ENCODE measurements at regions not wholly inside any gene's neighbourhood (a gene's known extent, or its start where the extent isn't known, plus 50 kb on each side); places are given as distances from the start of the nearest gene placed in this dataset.

DNA sequence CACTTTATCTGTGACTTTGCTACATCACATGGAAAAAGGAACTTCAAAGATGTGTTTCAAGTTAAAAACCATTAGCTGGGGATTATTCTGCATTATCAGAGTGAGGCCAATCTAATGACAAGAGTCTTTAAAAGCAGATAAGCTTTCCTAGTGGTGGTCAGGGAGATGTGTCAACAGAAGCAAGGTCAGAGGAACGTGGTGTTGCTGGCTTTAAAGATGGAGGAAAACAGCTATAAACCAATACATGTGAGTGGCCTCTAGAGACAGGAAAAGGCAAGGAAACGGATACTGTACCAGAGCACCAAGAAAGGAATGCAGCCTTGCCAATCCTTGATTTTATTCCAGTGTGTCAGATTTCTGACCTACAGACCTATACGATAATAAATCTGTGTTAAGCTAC lies 204.2 kb downstream of the TAF11L14 start:
- Histone ChIP-seq H3K9me3 (ENCODE audit: insufficient read depth, low read length, severe bottlenecking) (no peaks in the 10 kb centered on the region), H3K36me3 (ENCODE audit: insufficient read depth, low read length) (no peaks in the 10 kb centered on the region), H3K4me2 (ENCODE audit: insufficient read depth, low read length) (no peak overlapping the region), H4K20me1 (ENCODE audit: insufficient read depth, low read length) (no peaks in the 10 kb centered on the region), H2AFZ (ENCODE audit: low read depth, low read length) (no peak overlapping the region), H3K4me3 (ENCODE audit: low read depth in 1 of 2, low read length in 2 of 2) (no peak overlapping the region), H3K79me2 (ENCODE audit: insufficient read depth, low read length) (no peaks in the 10 kb centered on the region), H3K4me1 (ENCODE audit: insufficient read depth, low read length) (no peaks in the 10 kb centered on the region), H3K27me3 (ENCODE audit: insufficient read depth, low read length, poor library complexity) (no peaks in the 10 kb centered on the region), H3K9ac (ENCODE audit: low read depth, low read length) (no peak overlapping the region), H3K27ac (ENCODE audit: low read length) (no peak overlapping the region)
- no peak for ATAC-seq (ENCODE audit: insufficient read depth, low read depth)
- no peak for TF ChIP-seq EZH2 (IDR thresholded peaks at IDR 0.05; ENCODE audit: borderline replicate concordance, low read depth, low read length, severe bottlenecking)
- TF ChIP-seq, protein P1, sequence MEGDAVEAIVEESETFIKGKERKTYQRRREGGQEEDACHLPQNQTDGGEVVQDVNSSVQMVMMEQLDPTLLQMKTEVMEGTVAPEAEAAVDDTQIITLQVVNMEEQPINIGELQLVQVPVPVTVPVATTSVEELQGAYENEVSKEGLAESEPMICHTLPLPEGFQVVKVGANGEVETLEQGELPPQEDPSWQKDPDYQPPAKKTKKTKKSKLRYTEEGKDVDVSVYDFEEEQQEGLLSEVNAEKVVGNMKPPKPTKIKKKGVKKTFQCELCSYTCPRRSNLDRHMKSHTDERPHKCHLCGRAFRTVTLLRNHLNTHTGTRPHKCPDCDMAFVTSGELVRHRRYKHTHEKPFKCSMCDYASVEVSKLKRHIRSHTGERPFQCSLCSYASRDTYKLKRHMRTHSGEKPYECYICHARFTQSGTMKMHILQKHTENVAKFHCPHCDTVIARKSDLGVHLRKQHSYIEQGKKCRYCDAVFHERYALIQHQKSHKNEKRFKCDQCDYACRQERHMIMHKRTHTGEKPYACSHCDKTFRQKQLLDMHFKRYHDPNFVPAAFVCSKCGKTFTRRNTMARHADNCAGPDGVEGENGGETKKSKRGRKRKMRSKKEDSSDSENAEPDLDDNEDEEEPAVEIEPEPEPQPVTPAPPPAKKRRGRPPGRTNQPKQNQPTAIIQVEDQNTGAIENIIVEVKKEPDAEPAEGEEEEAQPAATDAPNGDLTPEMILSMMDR (IDR thresholded peaks at IDR 0.05; ENCODE audit: borderline replicate concordance, extremely low read depth, low read length, poor library complexity, severe bottlenecking) = no peak
- no peak for DNase-seq

DNA sequence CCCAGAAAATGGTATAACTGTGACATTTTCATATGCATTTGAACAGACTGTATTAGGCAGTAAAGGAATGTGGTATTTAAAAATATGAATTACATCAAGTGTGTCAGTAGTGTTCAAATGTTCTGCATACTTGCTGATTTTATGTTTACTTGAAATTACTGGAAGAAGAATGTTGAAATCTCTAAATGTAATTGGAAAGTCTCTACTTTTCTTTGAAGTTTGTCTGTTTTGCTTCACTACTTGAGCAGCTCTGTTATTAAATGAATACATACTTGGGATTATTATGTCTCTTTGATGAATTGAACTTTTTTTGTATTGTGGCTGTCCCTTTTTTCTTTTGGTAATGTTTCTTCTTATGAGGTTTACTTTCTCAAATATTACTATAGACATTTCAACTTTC lies 205.6 kb downstream of the TAF11L14 start:
- Histone ChIP-seq H3K9ac (ENCODE audit: low read depth, low read length) (no peak overlapping the region), H3K79me2 (ENCODE audit: insufficient read depth, low read length) (no peaks in the 10 kb centered on the region), H3K27ac (ENCODE audit: low read length) (no peak overlapping the region), H3K4me1 (ENCODE audit: insufficient read depth, low read length) (no peaks in the 10 kb centered on the region), H3K4me3 (ENCODE audit: low read depth in 1 of 2, low read length in 2 of 2) (no peak overlapping the region), H3K36me3 (ENCODE audit: insufficient read depth, low read length) (no peaks in the 10 kb centered on the region), H3K9me3 (ENCODE audit: insufficient read depth, low read length, severe bottlenecking) (no peaks in the 10 kb centered on the region), H2AFZ (ENCODE audit: low read depth, low read length) (no peak overlapping the region), H3K27me3 (ENCODE audit: insufficient read depth, low read length, poor library complexity) (no peaks in the 10 kb centered on the region), H4K20me1 (ENCODE audit: insufficient read depth, low read length) (no peaks in the 10 kb centered on the region), H3K4me2 (ENCODE audit: insufficient read depth, low read length) (no peak overlapping the region)
- TF ChIP-seq, protein P1 (IDR thresholded peaks at IDR 0.05; ENCODE audit: borderline replicate concordance, extremely low read depth, low read length, poor library complexity, severe bottlenecking) = no peak
- no peak for TF ChIP-seq EZH2 (IDR thresholded peaks at IDR 0.05; ENCODE audit: borderline replicate concordance, low read depth, low read length, severe bottlenecking)
- DNase-seq (no peak), ATAC-seq (ENCODE audit: insufficient read depth, low read depth) (no peak)

DNA sequence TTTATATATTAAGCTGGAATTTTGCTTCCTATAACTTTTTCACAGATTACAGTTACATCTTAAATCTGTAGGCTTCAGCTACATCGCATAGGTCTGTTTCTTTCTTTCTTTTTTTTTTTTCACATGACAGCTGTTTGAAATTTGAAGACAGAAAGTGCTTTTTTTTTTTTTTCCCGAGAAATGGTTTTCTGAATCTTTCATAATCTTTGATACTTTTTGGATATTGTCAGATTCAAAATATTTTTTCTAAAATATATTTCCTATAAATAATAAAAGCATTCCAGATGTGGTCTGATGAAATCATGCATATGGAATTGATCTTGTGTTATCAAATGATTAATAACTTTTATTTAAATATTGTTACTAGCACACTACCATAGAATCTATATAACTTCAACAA lies 212.2 kb downstream of the TAF11L14 start:
- Histone ChIP-seq H3K79me2 (ENCODE audit: insufficient read depth, low read length) (no peaks in the 10 kb centered on the region), H3K9ac (ENCODE audit: low read depth, low read length) (no peak overlapping the region), H3K4me2 (ENCODE audit: insufficient read depth, low read length) (no peak overlapping the region), H3K27ac (ENCODE audit: low read length) (no peak overlapping the region), H3K4me3 (ENCODE audit: low read depth in 1 of 2, low read length in 2 of 2) (no peak overlapping the region), H3K27me3 (ENCODE audit: insufficient read depth, low read length, poor library complexity) (no peaks in the 10 kb centered on the region), H4K20me1 (ENCODE audit: insufficient read depth, low read length) (no peaks in the 10 kb centered on the region), H3K36me3 (ENCODE audit: insufficient read depth, low read length) (no peaks in the 10 kb centered on the region), H2AFZ (ENCODE audit: low read depth, low read length) (no peak overlapping the region), H3K9me3 (ENCODE audit: insufficient read depth, low read length, severe bottlenecking) (no peaks in the 10 kb centered on the region), H3K4me1 (ENCODE audit: insufficient read depth, low read length) (no peaks in the 10 kb centered on the region)
- DNase-seq (no peak), ATAC-seq (ENCODE audit: insufficient read depth, low read depth) (no peak)
- TF ChIP-seq EZH2 (IDR thresholded peaks at IDR 0.05; ENCODE audit: borderline replicate concordance, low read depth, low read length, severe bottlenecking) = no peak
- TF ChIP-seq, protein P1 (IDR thresholded peaks at IDR 0.05; ENCODE audit: borderline replicate concordance, extremely low read depth, low read length, poor library complexity, severe bottlenecking) = no peak

DNA sequence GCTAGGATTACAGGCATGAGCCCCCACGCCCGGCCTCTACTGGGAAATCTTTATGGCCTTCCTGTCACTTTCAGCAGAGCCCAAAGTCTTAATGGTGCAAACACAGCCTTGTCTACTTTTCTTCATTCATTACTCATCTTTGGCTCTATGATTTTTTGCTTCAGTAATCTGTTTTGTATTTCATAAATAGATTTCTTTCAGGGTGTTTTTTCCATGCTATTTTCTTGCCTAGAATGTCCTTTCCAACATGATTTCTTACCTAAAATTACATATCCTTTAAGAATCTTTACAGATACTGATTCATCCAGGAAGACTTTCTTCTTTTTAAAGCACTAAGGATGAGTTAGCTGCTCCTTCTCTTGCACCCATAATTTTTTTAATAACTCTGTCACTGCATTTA lies 213.0 kb downstream of the TAF11L14 start:
- TF ChIP-seq, protein P1 (IDR thresholded peaks at IDR 0.05; ENCODE audit: borderline replicate concordance, extremely low read depth, low read length, poor library complexity, severe bottlenecking) = no peak
- no peak for TF ChIP-seq EZH2 (IDR thresholded peaks at IDR 0.05; ENCODE audit: borderline replicate concordance, low read depth, low read length, severe bottlenecking)
- DNase-seq (no peak), ATAC-seq (ENCODE audit: insufficient read depth, low read depth) (no peak)
- Histone ChIP-seq H3K4me1 (ENCODE audit: insufficient read depth, low read length) (no peaks in the 10 kb centered on the region), H3K4me3 (ENCODE audit: low read depth in 1 of 2, low read length in 2 of 2) (no peak overlapping the region), H3K4me2 (ENCODE audit: insufficient read depth, low read length) (no peak overlapping the region), H3K9ac (ENCODE audit: low read depth, low read length) (no peak overlapping the region), H4K20me1 (ENCODE audit: insufficient read depth, low read length) (no peaks in the 10 kb centered on the region), H3K27me3 (ENCODE audit: insufficient read depth, low read length, poor library complexity) (no peaks in the 10 kb centered on the region), H3K36me3 (ENCODE audit: insufficient read depth, low read length) (no peaks in the 10 kb centered on the region), H3K79me2 (ENCODE audit: insufficient read depth, low read length) (no peaks in the 10 kb centered on the region), H3K27ac (ENCODE audit: low read length) (no peak overlapping the region), H3K9me3 (ENCODE audit: insufficient read depth, low read length, severe bottlenecking) (no peaks in the 10 kb centered on the region), H2AFZ (ENCODE audit: low read depth, low read length) (no peak overlapping the region)

Data from DND-41 (cell line).